Epithelial cell of esophagus (primary cell): ENCODE measurements at regions not wholly inside any gene's neighbourhood (a gene's known extent, or its start where the extent isn't known, plus 50 kb on each side); places are given as distances from the start of the nearest gene placed in this dataset.

Source experiments
- DNase-seq: peaks from one replicate; pipeline ENCODE4 v3.0.0; 2010; ENCODE audit warnings: low read depth
- H3K4me3 ChIP-seq: 2 replicates; pipeline ENCODE4 v1.5.1; 2011; ENCODE audit warnings: mild to moderate bottlenecking, low read length, control low read depth
- CTCF ChIP-seq: IDR thresholded peaks from 2 replicates; pipeline ENCODE4 v1.5.1; 2011; ENCODE audit warnings: low read depth, mild to moderate bottlenecking, low read length, control low read depth, inconsistent platforms; ENCODE audit not compliant: insufficient read depth; ENCODE audit errors: missing control alignments

GRCh38 chr1:194174528-194174927, 988.1 kb upstream of the B3GALT2 start:
- no peak overlapping the region for H3K4me3 ChIP-seq
- no peak for TF ChIP-seq CTCF
- DNase-seq, result no peak

- TF ChIP-seq CTCF, result no peak
- H3K4me3 ChIP-seq, result no peak overlapping the region
These were observed 985.2 kb upstream of the B3GALT2 start for GRCh38 chr1:194171596-194171995.

GRCh38 chr1:194167956-194168640, 981.7 kb upstream of the B3GALT2 start:
- no peak for TF ChIP-seq CTCF
- DNase-seq, result no peak
- H3K4me3 ChIP-seq, result no peak overlapping the region

More at GRCh38 chr1:194171596-194171995, 985.2 kb upstream of the B3GALT2 start:
- DNase-seq, result peak; percentile 36

GRCh38 chr1:194164755-194165154, 978.3 kb upstream of the B3GALT2 start:
- H3K4me3 ChIP-seq, result no peak overlapping the region
- DNase-seq, result no peak
- no peak for TF ChIP-seq CTCF

GRCh38 chr1:194161591-194161990, 975.2 kb upstream of the B3GALT2 start:
- no peak for DNase-seq
- no peak for TF ChIP-seq CTCF

GRCh38 chr1:194159941-194160340, 973.5 kb upstream of the B3GALT2 start:
- DNase-seq, result peak; percentile 20
- no peak for TF ChIP-seq CTCF
- H3K4me3 ChIP-seq, result no peak overlapping the region

More at GRCh38 chr1:194161591-194161990, 975.2 kb upstream of the B3GALT2 start:
- H3K4me3 ChIP-seq, result no peak overlapping the region

GRCh38 chr1:194155962-194156361, 969.5 kb upstream of the B3GALT2 start:
- TF ChIP-seq CTCF, result no peak
- no peak for DNase-seq
- H3K4me3 ChIP-seq, result no peak overlapping the region
